Activated T-cell treated with anti-CD3 and anti-CD28 coated beads, Interleukin-2, amount 50 U/mL, for 72 hours (primary cell): ENCODE measurements at regions not wholly inside any gene's neighbourhood (a gene's known extent, or its start where the extent isn't known, plus 50 kb on each side); places are given as distances from the start of the nearest gene placed in this dataset.
"Not testable (repeated sequence)": the region's sequence is repeated elsewhere in the genome, so short reads cannot be mapped to it uniquely, and the experiment has no call there.

ENCODE experiments used
- ATAC-seq, 2 donors: fragments of 150-1000 bp; cut with Tn5 transposase; replicated peaks in 1 of 2; 2 replicates each; pipeline ENCODE4 v1.10.0; 2021; ENCODE audit warnings: moderate library complexity in 2 of 2, mild to moderate bottlenecking in 1 of 2
- DNase-seq, 2 donors: peaks; one replicate each; pipeline ENCODE4 v3.0.0; 2021 to 2022; ENCODE audit warnings: mixed read lengths in 1 of 2
- H3K27ac Mint-ChIP-seq: one replicate; pipeline ENCODE4 v1.8.0; 2022; ENCODE audit warnings: mild to moderate bottlenecking, moderate library complexity, mixed read lengths
- H3K27me3 Mint-ChIP-seq: one replicate; pipeline ENCODE4 v1.8.0; 2022; ENCODE audit warnings: low read depth, mixed read lengths
- H3K36me3 Mint-ChIP-seq, 2 donors: one replicate each; pipeline ENCODE4 v1.8.0; 2022; ENCODE audit warnings: mixed read lengths in 2 of 2, mild to moderate bottlenecking in 1 of 2; ENCODE audit not compliant: insufficient read depth in 2 of 2
- H3K4me1 Mint-ChIP-seq: one replicate; pipeline ENCODE4 v1.8.0; 2022; ENCODE audit warnings: low read depth, mixed read lengths
- H3K4me3 Mint-ChIP-seq, 2 donors: one replicate each; pipeline ENCODE4 v1.8.0; 2022; ENCODE audit warnings: mild to moderate bottlenecking in 2 of 2, mixed read lengths in 2 of 2, moderate library complexity in 2 of 2
- H3K9me3 Mint-ChIP-seq, 2 donors: one replicate each; pipeline ENCODE4 v1.8.0; 2022; ENCODE audit warnings: mixed read lengths in 2 of 2

DNA sequence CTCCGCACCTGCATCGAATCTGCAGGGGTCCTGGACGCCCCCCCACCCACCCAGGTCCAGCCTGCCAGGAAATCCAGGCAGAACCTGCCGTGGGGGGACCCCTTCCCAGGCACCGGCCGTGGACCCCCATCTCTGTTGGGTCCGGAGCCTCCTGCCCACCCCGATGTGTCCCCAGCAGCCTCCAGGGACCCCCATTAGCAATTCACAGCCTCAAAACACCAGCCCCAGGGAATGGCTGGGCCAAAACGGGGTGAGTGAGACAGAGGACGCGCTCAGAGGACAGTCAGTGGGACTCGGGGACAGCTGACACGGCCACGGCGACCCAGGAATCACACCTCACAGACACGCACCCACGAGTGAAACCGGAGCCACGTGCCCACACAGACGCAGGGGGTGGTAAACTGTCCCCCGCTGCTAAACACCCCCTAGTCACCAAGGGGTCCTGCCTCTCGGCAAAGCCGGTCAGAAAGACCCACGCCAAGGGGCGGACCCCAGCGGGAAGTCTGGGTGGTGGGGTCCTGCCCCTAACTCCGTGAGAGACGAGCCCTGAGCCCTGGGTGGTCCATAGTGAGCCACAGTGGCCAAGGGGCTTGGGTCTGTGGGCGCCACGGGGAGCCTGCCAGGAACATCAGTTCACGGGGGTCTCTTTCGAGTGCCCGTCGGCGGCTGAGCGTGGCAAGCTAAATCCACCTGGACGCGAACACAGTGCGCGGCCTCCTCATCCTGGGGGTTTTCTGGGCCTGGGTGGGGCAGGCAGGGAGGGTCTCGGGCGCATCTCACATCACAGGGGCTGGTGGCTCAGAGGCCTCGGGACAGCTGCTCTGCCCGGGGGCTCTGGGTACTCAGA lies 126.5 kb upstream of the NKX1-1 start:
- H3K9me3 Mint-ChIP-seq: no peaks in the 10 kb centered on the region
- no peak overlapping the region for H3K27ac Mint-ChIP-seq
- no peak overlapping the region for H3K4me3 Mint-ChIP-seq
- H3K4me1 Mint-ChIP-seq: no peaks in the 10 kb centered on the region
- no peak for ATAC-seq
- peaks cover 18% of the 10 kb centered on the region for H3K27me3 Mint-ChIP-seq
- no peaks in the 10 kb centered on the region for H3K36me3 Mint-ChIP-seq
- DNase-seq: no peak

DNA sequence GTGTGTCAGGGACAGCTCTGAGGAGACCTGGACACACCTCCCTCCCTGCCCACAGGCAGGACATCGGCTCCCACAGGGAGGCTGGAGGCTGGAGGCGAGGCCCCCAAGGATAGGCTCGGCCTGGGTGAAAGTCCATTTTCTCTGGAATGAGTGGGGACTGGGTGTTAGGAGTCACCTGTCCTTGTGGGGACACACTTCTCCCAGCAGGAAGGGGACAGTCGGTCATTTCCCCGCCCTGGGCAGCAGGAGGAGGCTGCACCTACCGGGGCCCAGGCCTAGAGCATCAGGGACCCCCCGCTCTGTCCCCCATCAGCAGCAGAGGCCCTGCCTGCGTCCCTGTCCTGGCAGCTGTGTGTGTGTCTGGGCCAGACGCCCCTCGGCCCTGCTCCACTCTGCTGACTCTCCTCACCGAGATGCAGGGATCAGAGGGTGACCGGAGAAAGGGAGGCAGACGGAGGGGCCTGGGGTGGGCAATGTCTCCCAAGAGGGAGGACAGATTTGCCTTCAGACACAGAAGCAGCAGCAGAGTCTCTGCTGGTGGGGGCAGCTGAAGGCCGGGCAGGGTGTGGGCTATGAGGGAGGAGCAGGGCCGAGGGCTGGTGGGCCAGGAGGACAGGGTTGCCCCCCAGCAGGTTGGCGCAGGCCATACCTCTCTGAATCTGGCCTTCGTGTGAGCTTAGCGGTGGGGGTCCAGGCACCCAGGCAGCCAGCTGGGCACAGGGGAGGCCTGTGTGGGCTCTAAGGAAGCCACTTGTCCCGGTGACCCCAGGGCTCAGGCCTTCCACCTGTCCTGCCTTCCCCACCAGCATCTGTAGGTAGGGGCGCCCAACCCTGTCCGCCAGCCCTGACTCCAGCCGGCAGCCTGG lies 125.7 kb upstream of the NKX1-1 start:
- Mint-ChIP-seq H3K4me3 (no peak overlapping the region), H3K4me1 (no peaks in the 10 kb centered on the region), H3K36me3 (no peaks in the 10 kb centered on the region), H3K27me3 (peaks cover 24% of the 10 kb centered on the region), H3K27ac (no peak overlapping the region), H3K9me3 (no peaks in the 10 kb centered on the region)
- DNase-seq (no peak), ATAC-seq (no peak)

DNA sequence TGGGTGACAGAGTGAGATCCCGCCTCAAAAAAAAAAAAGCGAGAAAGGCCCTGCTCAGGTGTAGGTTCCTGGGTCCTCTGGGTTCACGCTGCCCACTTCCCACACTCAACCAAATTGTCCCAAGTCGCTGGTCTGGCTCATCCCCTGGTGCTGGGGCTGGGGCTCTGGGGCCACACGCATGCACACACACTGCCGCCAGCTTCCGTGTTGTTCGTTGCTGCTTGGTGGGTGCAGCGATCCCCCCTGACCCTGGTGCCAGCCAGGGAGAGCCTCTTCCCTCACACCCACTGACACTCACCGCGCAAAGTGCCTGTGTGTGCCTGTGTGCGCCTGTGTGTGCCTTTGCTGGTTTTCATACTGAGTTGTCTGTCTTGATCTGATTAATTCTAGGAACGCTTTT lies 124.1 kb upstream of the NKX1-1 start:
- Mint-ChIP-seq H3K27me3 (peaks cover 25% of the 10 kb centered on the region), H3K4me3 (no peak overlapping the region), H3K4me1 (no peaks in the 10 kb centered on the region), H3K36me3 (no peaks in the 10 kb centered on the region), H3K27ac (no peak overlapping the region), H3K9me3 (no peaks in the 10 kb centered on the region)
- ATAC-seq: no peak
- DNase-seq: no peak

DNA sequence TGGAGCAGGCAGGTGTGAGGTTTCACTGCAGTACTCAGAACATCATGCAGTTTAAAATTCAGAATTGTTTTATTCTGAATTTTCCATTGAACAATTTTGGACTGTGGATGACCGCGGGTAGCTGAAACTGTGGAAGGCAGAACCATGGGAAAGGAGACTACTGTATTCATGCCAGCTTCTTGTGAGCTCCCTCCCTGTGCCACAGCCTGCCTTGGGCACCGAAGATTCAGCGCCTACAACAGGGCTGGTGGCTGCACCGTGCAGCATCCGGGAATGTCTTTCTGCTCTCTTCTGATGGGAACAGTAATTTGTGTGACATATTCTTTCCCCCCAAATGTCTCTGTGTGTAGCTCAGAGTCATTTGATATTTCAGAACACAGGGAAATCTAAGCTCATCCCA lies 118.5 kb upstream of the NKX1-1 start:
- H3K36me3 Mint-ChIP-seq: no peaks in the 10 kb centered on the region
- no peak overlapping the region for H3K27ac Mint-ChIP-seq
- peaks cover 34% of the 10 kb centered on the region for H3K27me3 Mint-ChIP-seq
- DNase-seq (no peak), ATAC-seq (no peak)
- no peaks in the 10 kb centered on the region for H3K4me1 Mint-ChIP-seq
- H3K9me3 Mint-ChIP-seq: no peaks in the 10 kb centered on the region
- H3K4me3 Mint-ChIP-seq: no peak overlapping the region

DNA sequence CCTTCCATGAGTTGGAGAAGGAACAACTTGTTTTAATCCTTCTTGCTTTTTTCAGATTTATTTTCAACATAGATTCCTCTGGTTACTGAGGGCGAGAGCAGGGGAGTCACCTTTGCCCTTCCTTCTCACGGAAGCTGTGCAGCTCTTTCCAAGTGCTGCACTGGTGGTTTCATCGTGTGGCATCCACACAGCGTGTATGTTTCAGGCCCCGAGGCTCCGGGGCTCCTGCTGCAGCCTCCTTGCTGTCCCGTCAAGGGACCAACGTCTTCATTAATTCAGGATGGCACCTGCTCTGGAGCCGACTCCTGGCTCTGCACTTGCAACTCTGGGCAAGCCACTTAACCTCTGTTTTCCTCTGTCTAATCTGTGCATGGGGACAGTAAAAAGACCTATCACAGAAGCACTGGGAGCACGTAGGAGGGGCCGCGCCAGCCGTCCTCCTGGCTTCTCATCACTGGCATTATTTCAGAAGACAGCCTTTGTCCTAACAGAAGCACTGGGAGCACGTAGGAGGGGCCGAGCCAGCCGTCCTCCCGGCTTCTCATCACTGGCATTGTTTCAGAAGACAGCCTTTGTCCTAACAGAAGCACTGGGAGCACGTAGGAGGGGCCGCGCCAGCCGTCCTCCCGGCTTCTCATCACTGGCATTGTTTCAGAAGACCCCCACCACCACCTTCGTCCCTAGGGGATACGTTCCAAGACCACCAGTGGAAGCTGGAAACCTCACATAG lies 117.8 kb upstream of the NKX1-1 start:
- no peak overlapping the region for H3K27ac Mint-ChIP-seq
- H3K9me3 Mint-ChIP-seq: no peaks in the 10 kb centered on the region
- no peaks in the 10 kb centered on the region for H3K36me3 Mint-ChIP-seq
- no peaks in the 10 kb centered on the region for H3K4me1 Mint-ChIP-seq
- DNase-seq (no peak), ATAC-seq (no peak)
- H3K4me3 Mint-ChIP-seq: no peak overlapping the region
- peaks cover 33% of the 10 kb centered on the region for H3K27me3 Mint-ChIP-seq

DNA sequence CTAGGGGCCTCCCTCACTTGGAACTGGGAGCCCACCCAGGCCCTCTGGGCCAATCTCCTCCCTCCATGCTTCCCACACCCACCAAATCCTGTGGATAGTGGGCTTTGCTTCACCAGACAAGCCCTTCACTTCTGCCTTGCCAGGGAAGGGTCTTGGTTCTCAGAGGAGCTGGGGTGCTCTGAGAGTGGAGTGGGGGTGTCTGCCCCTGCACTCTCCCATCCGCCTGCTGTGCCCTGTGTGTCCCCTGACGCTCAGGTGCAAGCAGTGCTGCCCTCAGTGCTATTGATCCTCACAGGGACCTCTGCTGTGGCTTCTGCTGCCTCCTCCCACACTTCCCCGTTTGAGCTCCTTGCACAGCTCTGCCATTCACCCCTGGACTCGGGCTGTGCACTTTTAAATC lies 117.3 kb upstream of the NKX1-1 start:
- no peak for DNase-seq
- Mint-ChIP-seq H3K4me1 (no peaks in the 10 kb centered on the region), H3K4me3 (no peak overlapping the region), H3K36me3 (no peaks in the 10 kb centered on the region), H3K9me3 (no peaks in the 10 kb centered on the region), H3K27me3 (peaks cover 29% of the 10 kb centered on the region), H3K27ac (no peak overlapping the region)
- ATAC-seq: no peak

DNA sequence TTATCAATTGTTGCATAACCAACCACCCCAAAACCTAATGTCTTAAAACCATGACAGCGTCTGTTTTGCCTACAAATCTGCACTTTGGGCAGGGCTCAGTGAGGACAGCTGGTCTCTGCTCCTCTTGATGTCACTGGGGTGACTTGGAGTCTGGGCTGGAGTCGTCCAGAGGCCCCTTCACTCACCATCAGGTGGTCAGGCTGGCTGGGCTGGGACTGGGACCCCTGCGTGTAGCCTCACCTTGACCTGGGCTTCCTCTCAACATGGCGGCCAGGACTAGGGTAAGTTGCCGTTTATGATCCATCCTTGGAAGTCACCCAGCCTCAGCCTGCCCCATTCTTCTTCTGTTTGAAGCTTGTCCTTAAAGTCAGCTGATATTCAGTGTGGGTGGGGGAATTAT lies 116.8 kb upstream of the NKX1-1 start:
- Mint-ChIP-seq H3K9me3 (no peaks in the 10 kb centered on the region), H3K27ac (no peak overlapping the region), H3K4me1 (no peaks in the 10 kb centered on the region), H3K4me3 (no peak overlapping the region), H3K36me3 (no peaks in the 10 kb centered on the region), H3K27me3 (peaks cover 25% of the 10 kb centered on the region)
- DNase-seq (no peak), ATAC-seq (no peak)

DNA sequence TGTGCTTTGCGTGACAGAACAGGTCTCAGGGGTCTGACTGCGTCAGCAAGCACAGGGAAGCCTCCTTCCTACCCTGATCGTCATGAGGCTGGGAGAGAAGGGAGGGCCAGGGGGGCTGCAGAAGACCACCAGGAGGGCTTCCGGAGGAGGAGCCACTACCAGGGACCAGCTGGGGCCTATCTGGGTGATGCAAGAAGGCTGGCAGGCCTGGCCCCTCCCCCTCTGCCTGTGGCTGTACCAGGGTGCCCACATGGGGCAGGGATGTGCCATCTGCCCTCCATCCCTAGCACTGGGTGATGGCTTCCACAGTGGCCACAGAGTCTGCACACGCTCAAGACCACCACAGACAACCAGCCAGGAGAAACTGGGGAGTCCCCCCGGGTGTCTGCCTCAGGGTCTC lies 116.4 kb upstream of the NKX1-1 start:
- ATAC-seq (no peak), DNase-seq (no peak)
- Mint-ChIP-seq H3K36me3 (no peaks in the 10 kb centered on the region), H3K4me1 (no peaks in the 10 kb centered on the region), H3K27ac (no peak overlapping the region), H3K27me3 (peaks cover 25% of the 10 kb centered on the region), H3K4me3 (no peak overlapping the region), H3K9me3 (no peaks in the 10 kb centered on the region)

DNA sequence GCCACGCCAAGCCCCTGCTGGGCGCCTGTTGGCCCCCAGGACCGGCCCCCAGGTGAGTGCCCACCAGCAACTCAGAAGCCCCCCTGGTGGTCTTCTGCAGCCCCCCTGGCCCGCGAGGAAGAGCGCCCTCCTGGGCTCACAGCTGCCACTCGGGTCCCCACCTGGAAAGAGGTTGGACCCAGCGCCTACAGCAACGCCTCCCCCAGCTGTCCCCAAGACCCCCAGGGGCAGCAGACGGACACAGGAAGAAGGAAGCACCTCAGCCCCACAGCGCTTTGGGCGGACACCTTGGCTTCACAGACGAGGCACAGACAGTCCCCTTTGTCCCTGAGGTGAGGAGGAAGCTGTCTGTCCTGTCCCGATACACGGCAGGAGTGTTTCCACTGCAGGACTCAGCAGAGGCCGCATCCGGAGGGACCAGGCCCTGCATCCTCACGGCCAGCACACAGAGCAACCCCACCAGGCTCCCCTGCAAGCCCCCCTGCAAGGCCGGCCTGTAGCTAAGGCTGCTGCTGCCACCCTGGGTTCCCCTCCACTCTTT lies 115.6 kb upstream of the NKX1-1 start:
- no peaks in the 10 kb centered on the region for H3K36me3 Mint-ChIP-seq
- H3K4me3 Mint-ChIP-seq: no peak overlapping the region
- no peaks in the 10 kb centered on the region for H3K4me1 Mint-ChIP-seq
- DNase-seq (no peak), ATAC-seq (no peak)
- no peaks in the 10 kb centered on the region for H3K9me3 Mint-ChIP-seq
- peaks cover 19% of the 10 kb centered on the region for H3K27me3 Mint-ChIP-seq
- no peak overlapping the region for H3K27ac Mint-ChIP-seq

DNA sequence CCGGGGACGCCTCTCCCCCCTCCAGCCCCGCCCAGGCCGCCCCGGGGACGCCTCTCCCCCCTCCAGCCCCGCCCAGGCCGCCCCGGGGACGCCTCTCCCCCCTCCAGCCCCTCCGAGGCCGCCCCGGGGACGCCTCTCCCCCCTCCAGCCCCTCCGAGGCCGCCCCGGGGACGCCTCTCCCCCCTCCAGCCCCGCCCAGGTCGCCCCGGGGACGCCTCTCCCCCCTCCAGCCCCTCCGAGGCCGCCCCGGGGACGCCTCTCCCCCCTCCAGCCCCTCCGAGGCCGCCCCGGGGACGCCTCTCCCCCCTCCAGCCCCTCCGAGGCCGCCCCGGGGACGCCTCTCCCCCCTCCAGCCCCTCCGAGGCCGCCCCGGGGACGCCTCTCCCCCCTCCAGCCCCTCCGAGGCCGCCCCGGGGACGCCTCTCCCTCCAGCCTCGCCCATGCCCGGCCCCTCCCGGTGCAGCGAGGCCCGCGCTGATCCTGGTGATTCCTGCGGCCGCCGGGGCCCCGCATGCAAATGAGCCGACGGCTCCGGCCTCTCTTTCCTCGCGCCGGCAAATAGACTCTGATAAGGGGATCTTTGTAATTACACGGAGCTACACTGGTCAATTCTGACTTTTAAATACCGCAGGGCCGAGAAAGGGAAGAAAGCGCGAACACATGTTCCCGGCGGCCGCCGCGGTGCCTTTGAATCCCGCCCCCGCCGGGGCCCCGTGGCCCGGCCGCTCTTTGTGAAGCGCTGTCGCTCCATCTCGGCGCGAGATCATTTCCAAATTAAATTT lies 114.7 kb upstream of the NKX1-1 start:
- not testable (repeated sequence) for H3K27ac Mint-ChIP-seq, H3K36me3 Mint-ChIP-seq, H3K9me3 Mint-ChIP-seq, H3K4me1 Mint-ChIP-seq
- H3K4me3 Mint-ChIP-seq: peak overlapping the region; percentile 70 to 72
- H3K27me3 Mint-ChIP-seq: peaks cover 18% of the 10 kb centered on the region
- ATAC-seq: peak; percentile 41 to 49
- DNase-seq: peak; percentile 19 to 22

DNA sequence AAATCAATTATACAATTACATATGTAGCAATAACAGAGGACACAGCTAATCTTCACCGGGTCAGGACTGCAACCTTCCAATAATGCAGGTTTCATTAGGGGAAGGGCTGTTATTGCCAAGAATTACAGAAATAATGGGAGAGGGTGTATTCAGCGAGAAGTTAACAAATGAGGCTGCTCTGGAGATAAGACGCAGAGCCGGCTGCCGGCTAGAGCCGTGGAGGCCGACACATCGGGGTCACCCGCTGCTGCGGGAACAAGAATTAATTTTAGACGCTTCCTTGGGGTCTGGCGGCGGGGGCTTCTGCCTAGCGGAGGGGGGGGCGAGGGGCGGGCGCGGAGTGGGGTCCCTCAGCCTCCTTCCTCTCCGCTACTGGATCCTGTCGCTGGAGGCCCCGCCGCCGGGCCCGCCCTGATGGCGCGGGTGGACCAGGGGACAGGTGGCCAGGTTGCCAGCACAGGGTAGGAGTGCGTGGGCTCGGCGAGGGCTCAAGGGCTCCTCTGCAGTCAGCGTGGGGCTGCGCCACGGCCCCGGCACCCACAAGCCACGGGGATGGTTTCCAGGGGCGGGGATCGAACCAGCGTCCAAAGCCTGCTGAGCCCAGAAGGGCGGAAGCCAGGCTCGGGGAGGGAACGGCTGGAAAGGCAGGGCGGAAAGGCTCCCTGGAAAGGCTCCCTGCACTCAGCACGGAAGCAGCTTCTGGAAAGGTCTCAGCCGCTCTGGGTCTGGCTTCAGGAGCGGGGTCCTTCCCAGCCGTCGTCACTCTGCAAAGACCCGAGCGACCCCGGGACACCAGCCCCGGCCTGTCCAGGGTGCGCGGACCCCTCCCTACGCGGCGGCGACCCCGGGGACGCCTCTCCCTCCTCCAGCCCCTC lies 113.8 kb upstream of the NKX1-1 start:
- H3K27ac Mint-ChIP-seq: no peak overlapping the region
- ATAC-seq (no peak), DNase-seq (no peak)
- peaks cover 18% of the 10 kb centered on the region for H3K27me3 Mint-ChIP-seq
- H3K4me1 Mint-ChIP-seq: no peaks in the 10 kb centered on the region
- H3K9me3 Mint-ChIP-seq: no peaks in the 10 kb centered on the region
- H3K4me3 Mint-ChIP-seq: peak overlapping the region; percentile 50 to 57
- H3K36me3 Mint-ChIP-seq: no peaks in the 10 kb centered on the region
